GM19372 (cell line): ENCODE measurements at regions not wholly inside any gene's neighbourhood (a gene's known extent, or its start where the extent isn't known, plus 50 kb on each side); places are given as distances from the start of the nearest gene placed in this dataset.
A peak's percentile ranks its signal among the peaks of the same experiment; 100 is the strongest.

ENCODE experiments used
- ATAC-seq: cut with Tn5 transposase; IDR thresholded peaks from one replicate; pipeline ENCODE4 v1.9.1; 2021; ENCODE audit warnings: mild to moderate bottlenecking, low read depth, moderate library complexity; ENCODE audit not compliant: unreplicated experiment

- no peak for ATAC-seq
Measured at GRCh38 chr2:147482916-147483669, 361.7 kb upstream of the ACVR2A start.

GRCh38 chr2:147482111-147482895 is 362.5 kb upstream of the ACVR2A start:
- no peak for ATAC-seq

GRCh38 chr2:147479358-147479757 is 365.5 kb upstream of the ACVR2A start:
- ATAC-seq: no peak

GRCh38 chr2:147473075-147473474 is 371.8 kb upstream of the ACVR2A start:
- no peak for ATAC-seq

GRCh38 chr2:147471126-147471525 is 373.7 kb upstream of the ACVR2A start:
- no peak for ATAC-seq

- no peak for ATAC-seq
Measured at GRCh38 chr2:147469471-147469870, 375.4 kb upstream of the ACVR2A start.

GRCh38 chr2:147468963-147469362 is 375.9 kb upstream of the ACVR2A start:
- ATAC-seq: no peak

- ATAC-seq: no peak
Measured at GRCh38 chr2:147468349-147468748, 376.5 kb upstream of the ACVR2A start.

GRCh38 chr2:147467441-147467840 is 377.4 kb upstream of the ACVR2A start:
- no peak for ATAC-seq

- no peak for ATAC-seq
Measured at GRCh38 chr2:147464737-147465357, 380.0 kb upstream of the ACVR2A start.

GRCh38 chr2:147463881-147464520 is 380.8 kb upstream of the ACVR2A start:
- ATAC-seq: peak; percentile 90

- no peak for ATAC-seq
Measured at GRCh38 chr2:147460155-147460554, 384.7 kb upstream of the ACVR2A start.

GRCh38 chr2:147456779-147457178 is 388.1 kb upstream of the ACVR2A start:
- no peak for ATAC-seq

GRCh38 chr2:147451902-147452515 is 392.8 kb upstream of the ACVR2A start:
- no peak for ATAC-seq

- no peak for ATAC-seq
Measured at GRCh38 chr2:147450661-147451510, 393.9 kb upstream of the ACVR2A start.

- no peak for ATAC-seq
Measured at GRCh38 chr2:147449323-147449991, 395.4 kb upstream of the ACVR2A start.

GRCh38 chr2:147442816-147443215 is 402.0 kb upstream of the ACVR2A start:
- ATAC-seq: no peak

GRCh38 chr2:147441182-147441581 is 403.6 kb upstream of the ACVR2A start:
- ATAC-seq: no peak

GRCh38 chr2:147440734-147441133 is 404.1 kb upstream of the ACVR2A start:
- no peak for ATAC-seq
